ENCODE measurements at regions not wholly inside any gene's neighbourhood (a gene's known extent, or its start where the extent isn't known, plus 50 kb on each side); places are given as distances from the start of the nearest gene placed in this dataset.
"Not testable (repeated sequence)": the region's sequence is repeated elsewhere in the genome, so short reads cannot be mapped to it uniquely, and the experiment has no call there.

DNA sequence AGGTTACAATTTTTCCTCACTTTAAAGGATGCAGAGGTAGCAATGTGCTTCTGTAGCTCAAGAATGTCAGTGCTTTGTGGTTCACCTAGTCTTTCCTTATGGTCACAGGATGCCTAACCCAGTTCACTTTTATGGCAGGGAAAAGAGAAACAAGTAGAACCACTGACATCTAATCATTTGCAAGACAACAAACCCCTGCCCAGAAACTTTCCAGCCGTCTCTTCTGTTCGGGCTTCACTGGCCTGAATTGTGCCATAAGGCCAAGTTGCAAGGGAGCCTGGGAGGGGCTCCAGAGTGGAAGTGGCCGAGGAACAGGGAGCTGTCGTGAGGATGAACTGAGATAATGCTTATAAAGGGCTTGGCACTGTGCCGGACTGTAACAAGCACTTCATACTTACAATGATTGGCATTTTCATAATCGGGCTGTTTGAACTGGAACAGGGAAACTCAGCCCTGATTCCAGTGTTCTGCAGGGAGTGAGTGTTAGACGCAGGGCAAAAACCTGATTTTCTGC is 212.6 kb downstream of the BCAS1 start:
- DNase-seq (ENCODE audit: low read depth) = no peak

DNA sequence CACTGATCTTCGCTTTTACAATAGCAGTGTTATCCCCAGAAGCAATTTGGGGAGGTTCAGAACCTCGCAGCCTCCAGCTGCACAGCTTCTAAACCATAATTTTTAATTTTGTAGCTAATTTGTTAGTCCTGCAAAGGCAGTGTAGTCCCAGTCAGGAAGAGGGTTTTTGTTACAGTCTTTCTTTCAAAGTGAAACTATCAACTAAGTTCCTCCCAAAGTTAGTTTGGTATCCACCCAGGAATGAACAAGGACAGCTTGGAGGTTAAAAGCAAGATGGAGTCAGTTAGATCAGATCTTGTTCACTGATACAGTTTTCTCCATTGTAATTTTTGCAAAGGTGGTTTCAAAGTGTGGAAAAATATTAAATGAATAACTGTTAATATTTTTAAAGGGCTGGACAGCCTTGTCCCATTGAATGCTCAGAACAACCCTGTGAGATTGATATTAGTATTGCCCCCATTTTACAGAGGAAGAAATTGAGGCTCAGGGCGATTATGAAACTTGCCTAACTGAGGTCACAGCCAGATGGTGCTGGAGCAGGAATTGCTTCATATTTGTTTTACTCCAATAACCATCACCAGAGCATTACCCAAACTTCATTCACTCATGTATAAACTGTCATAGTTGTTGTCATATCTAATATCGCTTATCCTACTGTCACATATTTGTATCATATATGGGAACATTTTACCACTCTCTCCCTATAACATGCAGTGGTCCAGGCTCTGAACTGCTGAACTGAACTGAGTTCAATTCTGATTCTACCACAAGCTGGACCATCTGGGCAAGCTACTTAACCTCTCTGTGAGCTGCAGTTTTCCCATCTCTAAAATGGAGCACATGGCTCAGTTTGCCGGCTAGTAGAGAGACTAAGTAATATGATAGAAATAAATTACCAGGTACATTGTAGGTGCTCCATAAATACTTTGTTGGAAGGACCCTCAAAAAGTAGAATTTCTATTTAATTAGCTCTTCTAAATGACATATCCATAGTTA is 213.8 kb downstream of the BCAS1 start:
- DNase-seq (ENCODE audit: low read depth) = no peak

DNA sequence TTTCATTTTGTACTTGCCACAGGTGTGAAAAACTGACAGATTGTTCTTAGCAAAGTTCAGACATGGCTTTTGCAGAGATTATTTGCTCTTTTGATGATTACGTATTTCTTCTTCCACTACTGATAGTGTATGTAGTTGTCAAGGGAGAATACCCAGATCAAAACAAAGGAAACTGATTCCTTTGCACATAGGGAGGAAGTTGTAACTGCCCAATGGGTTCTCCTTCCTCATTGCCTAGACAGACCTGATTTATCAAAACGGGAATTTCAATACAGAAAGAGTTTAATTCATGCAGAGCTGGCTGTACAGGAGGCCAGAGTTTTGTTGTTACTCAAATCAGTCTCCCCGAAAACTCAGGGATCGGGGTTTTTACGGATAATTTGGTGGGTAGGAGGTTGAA is 214.7 kb downstream of the BCAS1 start:
- no peak for DNase-seq (ENCODE audit: low read depth)

DNA sequence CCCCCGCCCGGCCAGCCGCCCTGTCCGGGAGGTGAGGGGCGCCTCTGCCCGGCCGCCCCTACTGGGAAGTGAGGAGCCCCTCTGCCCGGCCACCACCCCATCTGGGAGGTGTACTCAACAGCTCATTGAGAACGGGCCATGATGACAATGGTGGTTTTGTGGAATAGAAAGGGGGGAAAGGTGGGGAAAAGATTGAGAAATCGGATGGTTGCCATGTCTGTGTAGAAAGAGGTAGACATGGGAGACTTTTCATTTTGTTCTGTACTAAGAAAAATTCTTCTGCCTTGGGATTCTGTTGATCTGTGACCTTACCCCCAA is 215.8 kb downstream of the BCAS1 start:
- not testable (repeated sequence) for DNase-seq (ENCODE audit: low read depth)

DNA sequence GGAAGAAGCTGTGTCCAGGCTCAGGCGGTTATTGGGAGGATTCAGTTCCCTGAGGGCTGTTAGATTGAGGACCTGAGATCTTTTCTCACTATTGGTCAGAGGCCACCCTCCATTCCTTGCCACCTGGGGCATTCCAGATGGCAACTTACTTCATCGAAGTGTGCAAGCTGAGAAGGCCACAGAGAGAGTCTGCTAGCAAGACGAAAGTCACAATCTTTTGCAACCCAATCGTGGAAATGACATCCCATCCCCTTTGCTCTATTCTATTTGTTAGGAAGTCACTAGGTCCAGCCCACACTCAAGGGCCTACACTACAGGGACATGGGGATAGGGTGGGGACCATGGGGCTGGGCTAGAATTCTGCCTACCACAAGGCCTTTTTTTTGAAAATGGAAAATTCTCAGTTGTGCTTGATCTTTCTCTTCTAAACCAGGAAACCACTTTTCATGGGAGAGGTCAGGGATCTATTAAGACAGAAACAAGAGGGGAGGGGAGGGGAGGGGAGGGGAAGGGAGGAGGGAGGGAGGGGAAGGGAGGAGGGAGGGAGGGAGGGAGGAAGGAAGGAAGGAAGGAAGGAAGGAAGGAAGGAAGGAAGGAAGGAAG is 217.2 kb downstream of the BCAS1 start:
- no peak for DNase-seq (ENCODE audit: low read depth)

DNA sequence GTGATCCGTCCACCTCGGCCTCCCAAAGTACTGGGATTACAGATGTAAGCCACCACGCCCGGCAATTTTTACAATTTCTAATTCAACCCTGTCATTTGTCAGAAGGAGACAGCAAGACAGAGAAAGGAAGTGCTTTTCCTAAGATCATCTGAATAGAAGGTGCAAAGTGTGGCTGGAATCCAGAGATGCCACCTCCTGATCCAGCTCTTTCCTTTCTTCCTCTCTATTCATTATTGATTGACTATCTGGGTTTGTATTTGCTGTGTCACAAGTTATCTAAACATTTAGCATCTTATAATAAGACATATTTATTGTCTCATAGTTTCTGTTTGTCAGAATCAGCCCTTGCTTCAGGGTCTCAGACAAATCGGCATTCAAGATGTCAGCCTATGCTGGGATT is 217.7 kb downstream of the BCAS1 start:
- no peak for DNase-seq (ENCODE audit: low read depth)

DNA sequence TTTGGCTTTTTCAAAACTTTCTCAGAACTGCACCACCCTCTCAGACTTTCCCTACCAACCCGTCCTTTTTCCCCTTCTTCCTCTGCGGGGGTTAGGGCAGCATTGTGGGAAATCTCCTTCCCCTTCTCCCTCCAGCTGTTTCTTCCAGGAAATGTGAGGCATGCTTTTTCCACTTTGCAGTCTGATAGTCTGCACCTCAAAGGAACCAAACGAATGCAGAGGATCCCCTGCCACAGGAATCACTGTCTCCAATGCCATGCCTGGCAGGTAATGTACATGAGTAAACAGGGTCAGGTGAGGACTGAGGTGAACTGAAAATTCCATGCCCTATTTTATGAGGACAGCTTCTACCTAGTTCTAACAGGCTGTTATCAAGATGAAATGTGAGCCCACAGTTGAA is 218.4 kb downstream of the BCAS1 start:
- no peak for DNase-seq (ENCODE audit: low read depth)

DNA sequence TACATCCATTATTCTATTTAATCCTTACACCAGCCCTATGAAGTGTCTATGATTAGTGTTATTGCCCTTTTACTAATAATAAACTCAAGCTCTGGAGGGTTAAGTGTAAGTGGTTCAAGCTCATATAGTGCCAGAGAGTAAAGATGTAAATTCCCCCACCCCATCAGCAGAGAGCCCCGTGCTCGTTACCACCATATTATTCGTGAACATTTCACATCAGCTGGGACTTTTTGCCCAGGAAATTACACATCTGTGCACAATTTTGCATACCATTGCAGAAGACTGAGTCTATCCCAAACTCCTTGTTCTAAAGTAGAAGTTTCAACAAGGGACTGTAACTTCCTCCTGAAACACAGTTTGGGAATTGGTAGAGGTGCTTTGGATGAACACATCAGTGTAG is 220.1 kb downstream of the BCAS1 start:
- no peak for DNase-seq (ENCODE audit: low read depth)

DNA sequence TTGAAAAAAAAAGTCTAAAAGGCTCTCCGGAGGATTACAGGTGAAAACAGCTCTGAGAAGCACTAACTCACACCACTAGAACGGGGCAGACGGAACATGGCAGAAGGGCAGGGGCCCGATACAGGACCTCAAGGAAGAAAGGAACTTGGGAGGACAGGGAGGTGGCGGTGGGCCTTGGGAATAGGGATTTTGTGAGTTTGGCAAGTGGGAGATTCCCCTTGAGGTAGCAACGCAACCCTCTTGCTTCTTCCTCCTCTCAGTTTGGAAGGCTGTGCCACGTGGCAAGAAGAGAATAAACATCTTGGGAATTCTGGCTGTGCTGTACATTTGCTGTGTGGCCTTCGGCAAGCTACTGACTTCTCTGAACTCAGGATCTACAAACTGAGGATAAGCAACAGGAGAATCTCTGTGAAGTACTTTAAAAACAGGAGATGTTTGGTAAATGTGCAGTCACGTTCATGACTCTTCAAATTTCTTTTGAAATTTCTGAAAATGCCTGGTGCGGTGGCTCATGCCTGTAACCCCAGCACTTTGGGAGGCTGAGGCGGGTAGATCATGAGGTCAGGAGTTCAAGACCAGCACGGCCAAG is 220.8 kb downstream of the BCAS1 start:
- no peak for DNase-seq (ENCODE audit: low read depth)

DNA sequence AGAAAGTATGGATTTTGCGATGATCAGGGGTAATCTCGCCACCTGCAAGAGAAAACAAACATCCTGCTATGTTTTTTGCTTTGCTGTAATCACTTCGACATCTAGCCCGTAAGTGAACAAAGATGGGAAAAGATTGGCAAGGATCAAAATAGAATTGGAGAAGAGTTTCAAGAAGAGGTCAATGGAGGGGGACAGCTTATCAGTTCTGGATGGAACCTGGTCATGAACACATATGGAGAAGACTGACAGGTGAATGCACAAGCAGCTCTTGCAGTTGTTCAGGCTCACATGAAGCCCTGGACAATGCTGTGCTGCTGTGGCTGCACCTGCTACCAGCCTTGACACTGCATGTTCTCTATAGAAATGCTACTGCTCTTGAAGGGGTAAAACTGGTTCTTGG is 222.1 kb downstream of the BCAS1 start:
- DNase-seq (ENCODE audit: low read depth) = no peak

DNA sequence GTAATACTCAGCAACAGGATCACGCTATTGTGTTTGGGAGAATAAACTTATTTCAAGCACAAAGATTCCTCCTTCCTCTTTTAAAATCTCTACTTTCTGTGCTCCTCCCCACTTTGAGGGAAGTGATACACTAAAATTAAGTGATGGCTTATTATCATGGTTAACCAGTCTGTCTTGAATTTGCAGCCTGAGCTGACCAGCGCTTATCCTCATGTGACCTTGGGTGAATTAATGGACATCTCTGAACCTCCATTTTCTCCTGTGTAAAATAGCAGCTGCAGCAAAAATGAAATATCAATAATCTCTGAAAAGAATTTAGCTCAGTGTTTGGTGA is 222.6 kb downstream of the BCAS1 start:
- DNase-seq (ENCODE audit: low read depth) = no peak

DNA sequence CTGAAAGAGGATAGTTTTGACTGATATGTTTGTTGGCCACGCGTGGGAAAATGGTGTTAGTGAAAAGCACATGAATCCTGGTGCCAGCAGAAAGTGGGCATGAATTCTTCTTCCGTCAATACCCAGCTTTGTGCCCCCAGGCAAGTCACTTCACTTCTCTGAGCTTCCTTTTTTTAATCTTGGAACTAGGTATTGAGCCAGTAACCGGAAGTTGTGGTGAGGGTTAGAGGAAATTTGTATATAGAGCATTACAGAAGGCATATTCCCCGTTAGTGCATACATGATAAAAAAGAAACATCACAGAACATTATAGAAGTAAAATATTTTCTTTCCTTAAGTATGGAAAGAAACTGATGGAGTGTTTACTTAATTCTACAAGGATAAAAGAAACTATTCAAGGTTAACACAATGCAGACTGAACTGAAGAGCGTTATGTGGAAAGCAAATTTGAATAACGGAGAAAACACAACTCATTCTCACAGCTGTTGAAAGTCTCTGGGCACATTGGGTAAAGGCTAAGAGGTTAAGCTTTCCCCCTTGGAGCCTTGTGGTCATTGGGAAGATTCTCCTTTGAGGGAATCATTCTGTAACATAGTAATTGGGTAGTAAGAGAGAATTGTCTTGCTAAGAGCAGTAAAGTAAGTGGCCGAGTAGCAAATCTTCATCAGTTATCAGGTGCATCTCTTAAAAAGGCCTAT is 223.1 kb downstream of the BCAS1 start:
- no peak for DNase-seq (ENCODE audit: low read depth)

DNA sequence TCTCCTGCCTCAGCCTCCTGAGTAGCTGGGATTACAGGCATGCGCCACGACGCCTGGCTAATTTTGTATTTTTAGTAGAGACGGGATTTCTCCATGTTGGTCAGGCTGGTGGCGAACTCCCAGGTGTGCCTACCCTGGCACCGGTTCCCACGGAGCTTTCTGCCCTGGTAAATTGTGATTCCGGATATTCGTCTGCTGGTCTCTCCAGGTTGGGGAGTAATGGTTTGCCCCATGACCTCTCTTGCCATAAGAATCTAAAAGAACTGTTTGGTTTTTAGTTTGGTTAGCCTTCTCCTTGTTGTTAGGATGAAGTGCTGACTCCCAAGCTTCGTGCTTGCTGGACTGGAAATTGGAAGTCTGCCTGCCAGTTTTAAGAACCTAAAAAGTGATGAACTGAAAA is 223.8 kb downstream of the BCAS1 start:
- DNase-seq (ENCODE audit: low read depth) = no peak

DNA sequence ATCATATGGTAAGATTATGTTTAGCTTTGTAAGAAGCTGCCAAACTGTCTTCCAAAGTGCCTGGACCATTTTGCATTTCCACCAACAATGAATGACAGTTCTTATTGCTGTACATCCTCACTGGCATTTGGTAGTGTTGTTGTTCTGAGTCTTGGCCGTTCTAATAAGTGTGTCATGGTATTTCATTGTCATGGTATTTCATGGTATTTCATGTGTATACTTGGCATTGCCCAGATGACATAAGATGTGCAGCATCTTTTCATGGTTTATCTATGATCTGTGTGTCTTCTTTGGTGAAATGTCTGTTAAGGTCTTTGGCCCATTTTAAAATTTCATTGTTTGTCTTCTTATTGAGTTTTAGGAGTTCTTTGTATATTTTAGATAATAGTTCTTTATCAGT is 224.4 kb downstream of the BCAS1 start:
- no peak for DNase-seq (ENCODE audit: low read depth)

DNA sequence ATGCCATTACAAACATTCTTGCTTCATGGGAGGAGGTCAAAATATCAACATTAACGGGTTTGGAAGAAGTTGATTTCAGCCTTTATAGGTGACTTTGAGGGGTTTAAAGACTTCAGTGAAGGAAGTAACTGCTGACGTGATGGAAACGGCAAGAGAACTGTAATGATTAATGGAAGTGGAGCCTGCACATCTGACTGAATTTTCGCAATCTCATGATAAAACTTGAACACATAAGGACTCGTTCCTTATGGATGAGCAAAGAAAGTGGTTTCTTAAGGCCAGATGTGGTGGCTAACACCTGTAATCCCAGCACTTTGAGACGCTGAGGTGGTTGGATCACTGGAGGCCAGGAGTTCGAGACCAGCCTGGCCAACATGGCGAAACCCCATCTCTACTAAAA is 226.1 kb downstream of the BCAS1 start:
- no peak for DNase-seq (ENCODE audit: low read depth)

DNA sequence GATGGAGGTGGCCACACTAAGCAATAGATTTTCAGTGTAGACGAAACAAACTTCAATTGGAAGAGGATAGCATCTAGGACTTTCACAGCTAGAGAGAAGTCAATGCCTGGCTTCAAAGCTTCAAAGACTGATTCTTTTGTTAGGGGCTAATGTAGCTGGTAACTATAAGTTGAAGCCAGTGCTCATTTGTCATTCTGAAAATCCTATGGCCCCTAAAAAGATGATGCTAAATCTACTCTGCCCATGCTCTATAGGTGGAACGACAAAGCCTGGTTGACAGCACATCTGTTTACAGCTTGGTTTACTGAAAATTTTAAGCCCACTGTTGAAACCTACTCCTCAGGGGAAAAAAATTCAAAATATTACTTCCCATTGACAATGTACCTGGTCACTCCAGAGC is 226.7 kb downstream of the BCAS1 start:
- DNase-seq (ENCODE audit: low read depth) = no peak

DNA sequence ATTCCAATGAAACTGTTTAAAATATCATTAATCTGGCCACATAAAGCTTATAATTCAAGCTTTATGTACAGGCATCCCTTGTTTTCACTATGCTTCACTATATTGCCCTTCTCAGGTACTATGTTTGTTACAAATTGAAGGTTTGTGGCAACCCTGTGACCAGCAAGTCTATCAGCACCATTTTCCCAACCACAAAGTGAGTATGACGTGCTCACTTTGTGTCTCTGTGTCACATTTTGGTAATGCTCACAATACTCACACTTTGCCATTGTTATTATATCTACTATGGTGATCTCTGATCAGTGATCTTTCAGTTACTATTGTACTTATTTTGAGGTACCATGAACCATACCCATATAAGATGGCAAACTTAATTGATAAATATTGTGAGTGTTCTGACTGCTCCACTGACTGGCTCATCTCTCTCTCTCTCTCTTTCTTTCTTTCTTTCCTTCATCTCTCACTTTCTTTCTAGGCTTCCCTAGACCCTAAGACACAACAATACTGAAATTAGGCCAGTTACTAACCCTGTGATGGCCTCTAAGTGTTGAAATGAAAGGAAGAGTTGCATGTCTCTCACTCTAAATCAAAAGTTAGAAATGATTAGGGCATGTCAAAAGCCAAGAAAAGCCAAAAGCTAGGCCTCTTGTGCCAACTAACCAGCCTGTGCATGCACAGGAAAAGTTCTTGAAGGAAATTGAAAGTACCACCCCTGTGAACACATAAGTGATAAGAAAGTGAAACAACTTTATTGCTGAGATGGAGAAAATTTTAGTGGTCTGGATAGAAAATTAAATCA is 227.9 kb downstream of the BCAS1 start:
- no peak for DNase-seq (ENCODE audit: low read depth)

DNA sequence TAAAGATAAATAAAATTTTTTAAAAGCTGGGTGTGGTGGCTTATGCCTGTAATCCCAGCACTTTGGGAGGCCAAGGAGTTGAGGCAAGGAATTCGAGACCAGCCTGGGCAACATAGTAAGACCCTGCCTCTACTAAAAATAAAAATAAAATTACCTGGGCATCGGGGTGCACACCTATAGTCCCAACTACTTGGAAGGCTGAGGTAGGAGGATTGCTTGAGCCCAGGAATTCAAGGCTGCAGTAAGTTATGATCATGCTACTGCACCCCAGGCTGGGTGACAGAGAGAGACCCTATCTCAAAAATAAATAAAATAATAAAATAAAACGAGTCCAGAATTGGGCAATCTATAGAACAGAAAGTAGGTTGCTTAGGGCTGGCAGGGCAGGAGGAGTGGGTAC is 228.7 kb downstream of the BCAS1 start:
- DNase-seq (ENCODE audit: low read depth) = no peak

DNA sequence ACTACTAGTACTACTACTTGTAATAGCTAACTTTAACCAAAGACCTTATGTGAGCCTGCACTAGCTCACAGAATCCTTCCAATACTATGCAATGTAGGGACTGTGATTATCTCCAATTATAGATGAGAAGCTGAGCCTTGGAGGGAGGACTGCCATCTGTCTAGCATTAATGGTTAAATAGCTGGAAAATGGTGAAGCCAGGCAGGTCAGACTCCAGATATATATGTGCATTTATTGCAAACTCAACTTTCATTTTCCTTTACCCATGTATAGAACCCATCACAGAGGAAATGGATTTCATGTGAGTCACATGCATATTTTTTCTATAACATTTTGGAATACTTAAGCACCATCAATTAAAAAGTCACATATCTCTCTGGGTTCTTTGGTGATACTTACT is 229.9 kb downstream of the BCAS1 start:
- peak; percentile 11 for DNase-seq (ENCODE audit: low read depth)

DNA sequence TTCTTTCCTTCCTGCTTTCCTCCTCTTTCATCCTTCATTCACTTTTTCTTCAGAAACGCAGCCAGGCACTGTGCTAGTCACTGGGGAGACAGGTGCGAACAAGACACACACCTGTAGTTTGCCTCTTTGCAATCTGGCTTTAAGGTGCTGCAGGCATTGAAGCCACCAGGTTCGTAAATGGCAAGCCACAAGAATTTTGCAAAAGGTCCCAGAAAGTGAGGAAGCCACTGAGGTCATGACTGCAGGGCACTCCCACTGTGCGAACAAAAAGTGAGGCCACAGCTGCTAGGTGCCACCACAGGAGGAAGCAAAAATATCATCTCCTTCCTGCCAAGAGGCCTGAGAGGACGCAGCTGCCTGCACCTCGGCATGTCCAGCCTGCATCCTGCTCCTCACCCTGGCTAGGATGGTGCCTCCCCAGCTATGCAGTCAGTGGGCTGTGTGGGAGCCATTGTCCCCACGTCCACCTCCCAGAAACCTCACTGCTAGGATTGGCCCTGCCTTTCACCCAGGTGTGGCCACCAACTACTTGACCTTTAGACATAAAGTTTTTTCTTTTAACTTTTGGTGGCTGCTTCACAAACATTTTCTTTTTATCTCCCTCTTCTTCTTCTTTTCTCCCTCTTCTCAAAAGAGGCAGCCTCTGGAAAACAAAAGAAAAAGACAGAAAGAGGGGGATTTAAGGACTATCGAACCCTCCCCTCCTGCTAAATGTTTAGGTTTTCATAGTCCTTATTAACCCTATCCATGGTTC is 230.8 kb downstream of the BCAS1 start:
- no peak for DNase-seq (ENCODE audit: low read depth)
